ENCODE measurements at regions not wholly inside any gene's neighbourhood (a gene's known extent, or its start where the extent isn't known, plus 50 kb on each side); places are given as distances from the start of the nearest gene placed in this dataset.

DNA sequence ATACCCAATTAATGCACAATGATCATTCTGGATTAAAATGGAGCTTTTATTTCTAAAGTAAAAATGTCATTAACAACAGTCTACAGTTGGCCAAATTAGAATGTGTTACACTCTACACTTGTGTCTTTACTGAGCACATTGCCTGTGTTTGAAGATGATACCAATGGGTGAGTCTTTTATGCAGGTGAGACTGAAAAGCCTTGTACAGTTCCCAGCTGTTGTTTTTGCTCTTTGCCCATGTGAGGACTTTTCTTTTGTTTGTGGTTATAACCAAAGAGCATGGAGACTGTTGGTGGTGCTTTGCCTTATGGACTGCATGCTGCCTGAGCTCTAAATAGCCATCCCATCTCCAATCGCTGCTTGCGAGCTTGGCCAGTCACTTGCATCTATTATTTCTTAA, 264.5 kb downstream of the GATA3 start:
- TF ChIP-seq, protein P1, sequence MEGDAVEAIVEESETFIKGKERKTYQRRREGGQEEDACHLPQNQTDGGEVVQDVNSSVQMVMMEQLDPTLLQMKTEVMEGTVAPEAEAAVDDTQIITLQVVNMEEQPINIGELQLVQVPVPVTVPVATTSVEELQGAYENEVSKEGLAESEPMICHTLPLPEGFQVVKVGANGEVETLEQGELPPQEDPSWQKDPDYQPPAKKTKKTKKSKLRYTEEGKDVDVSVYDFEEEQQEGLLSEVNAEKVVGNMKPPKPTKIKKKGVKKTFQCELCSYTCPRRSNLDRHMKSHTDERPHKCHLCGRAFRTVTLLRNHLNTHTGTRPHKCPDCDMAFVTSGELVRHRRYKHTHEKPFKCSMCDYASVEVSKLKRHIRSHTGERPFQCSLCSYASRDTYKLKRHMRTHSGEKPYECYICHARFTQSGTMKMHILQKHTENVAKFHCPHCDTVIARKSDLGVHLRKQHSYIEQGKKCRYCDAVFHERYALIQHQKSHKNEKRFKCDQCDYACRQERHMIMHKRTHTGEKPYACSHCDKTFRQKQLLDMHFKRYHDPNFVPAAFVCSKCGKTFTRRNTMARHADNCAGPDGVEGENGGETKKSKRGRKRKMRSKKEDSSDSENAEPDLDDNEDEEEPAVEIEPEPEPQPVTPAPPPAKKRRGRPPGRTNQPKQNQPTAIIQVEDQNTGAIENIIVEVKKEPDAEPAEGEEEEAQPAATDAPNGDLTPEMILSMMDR (IDR thresholded peaks at IDR 0.05; ENCODE audit: low read depth, low read length, poor library complexity, severe bottlenecking): no peak
- TF ChIP-seq EZH2phosphoT487 (IDR thresholded peaks at IDR 0.05; ENCODE audit: borderline replicate concordance, low read length): no peak

Data from DOHH2 (cell line).